HG02840 (cell line): ENCODE measurements at regions not wholly inside any gene's neighbourhood (a gene's known extent, or its start where the extent isn't known, plus 50 kb on each side); places are given as distances from the start of the nearest gene placed in this dataset.

Experiments used
- ATAC-seq: cut with Tn5 transposase; IDR thresholded peaks from one replicate; pipeline ENCODE4 v1.9.1; 2021; ENCODE audit warnings: mild to moderate bottlenecking, moderate library complexity, moderate number of reproducible peaks; ENCODE audit not compliant: unreplicated experiment, low FRiP score

GRCh38 chr6:14316651-14317386 lies 199.2 kb downstream of the CD83 start:
- ATAC-seq: no peak

- ATAC-seq: no peak
Measured at GRCh38 chr6:14317387-14317970, 199.9 kb downstream of the CD83 start.

DNA sequence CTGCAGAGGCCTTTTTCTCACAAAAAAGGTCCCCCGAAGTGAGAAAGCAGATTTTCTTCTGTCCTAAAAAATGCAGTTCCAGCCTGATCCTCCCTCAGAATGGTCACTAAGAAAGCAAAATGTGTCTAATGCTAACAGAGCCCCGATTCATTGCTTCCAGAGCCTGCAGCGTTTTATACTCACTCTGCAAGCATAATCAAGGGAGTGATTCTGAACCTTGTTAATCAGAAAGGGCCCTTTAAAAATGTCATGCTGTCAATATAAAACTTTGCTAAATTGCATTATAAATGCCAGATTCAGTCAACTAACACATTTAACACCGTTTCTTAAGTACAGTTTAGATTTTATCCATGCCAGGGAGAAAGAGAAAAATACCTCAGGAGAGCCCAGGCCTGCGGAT lies 202.8 kb downstream of the CD83 start:
- ATAC-seq: no peak

- ATAC-seq: no peak
Measured at GRCh38 chr6:14321992-14322772, 204.6 kb downstream of the CD83 start.

GRCh38 chr6:14322841-14323240 lies 205.3 kb downstream of the CD83 start:
- ATAC-seq: no peak

- no peak for ATAC-seq
Measured at GRCh38 chr6:14326774-14327173, 209.2 kb downstream of the CD83 start.

DNA sequence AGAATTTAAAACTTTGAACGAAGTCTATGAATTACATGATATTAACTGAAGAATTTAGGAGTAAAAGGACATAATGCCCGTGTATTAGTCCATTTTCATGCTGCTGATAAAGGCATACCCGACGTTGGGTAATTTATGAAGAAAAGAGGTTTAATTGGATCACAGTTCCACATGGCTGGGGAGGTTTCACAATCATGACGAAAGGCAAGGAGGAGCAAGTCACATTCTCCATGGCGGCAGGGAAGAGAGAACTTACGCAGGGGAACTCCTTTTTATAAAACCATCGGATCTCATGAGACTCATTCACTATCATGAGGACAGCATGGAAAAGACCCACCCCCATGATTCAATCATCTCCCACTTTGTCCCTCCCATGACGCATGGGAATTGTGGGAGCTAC lies 210.6 kb downstream of the CD83 start:
- ATAC-seq: no peak

GRCh38 chr6:14333556-14334305 lies 216.2 kb downstream of the CD83 start:
- ATAC-seq: no peak

GRCh38 chr6:14335071-14335470 lies 217.5 kb downstream of the CD83 start:
- ATAC-seq: no peak

DNA sequence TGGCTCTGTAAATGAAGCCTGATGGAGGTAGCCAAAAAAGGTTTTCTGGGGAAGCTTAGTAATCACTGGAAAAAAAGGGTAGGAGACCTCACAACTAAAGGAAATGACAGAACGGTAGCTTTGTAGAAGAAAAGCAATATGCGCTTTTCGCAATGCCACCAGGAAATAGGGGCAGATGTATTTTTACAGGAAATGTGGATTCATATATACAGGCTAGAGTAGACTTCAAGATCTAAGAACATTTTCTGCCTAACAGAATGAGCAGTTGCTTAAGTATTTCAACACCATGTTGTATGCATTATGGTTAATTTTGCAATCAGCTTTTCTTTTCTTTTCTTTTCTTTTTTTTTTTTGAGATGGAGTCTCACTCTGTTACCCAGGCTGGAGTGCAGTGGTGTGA lies 219.6 kb downstream of the CD83 start:
- ATAC-seq: no peak

DNA sequence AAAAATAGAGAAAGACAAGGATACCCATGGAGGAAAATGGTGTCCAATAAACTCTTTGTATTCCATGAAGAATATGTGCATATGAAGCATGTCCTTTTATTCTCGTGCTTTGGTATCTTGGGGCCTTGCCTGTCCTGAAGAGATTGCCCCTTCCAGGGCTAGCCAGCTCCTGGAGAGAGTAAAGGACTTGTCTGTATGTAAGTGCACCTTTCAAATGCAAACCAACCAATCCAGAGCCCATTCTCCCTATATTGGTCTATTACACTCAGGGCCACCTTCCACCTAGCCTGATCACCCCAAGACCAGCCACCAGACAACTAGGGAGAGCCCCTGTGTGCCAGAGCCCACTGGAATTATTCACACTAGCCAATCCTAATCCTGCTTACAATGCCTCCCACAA lies 221.6 kb downstream of the CD83 start:
- no peak for ATAC-seq

GRCh38 chr6:14339711-14340584 lies 222.4 kb downstream of the CD83 start:
- no peak for ATAC-seq

- no peak for ATAC-seq
Measured at GRCh38 chr6:14344486-14344885, 226.9 kb downstream of the CD83 start.

GRCh38 chr6:14348389-14348788 lies 230.8 kb downstream of the CD83 start:
- no peak for ATAC-seq

GRCh38 chr6:14349507-14349906 lies 231.9 kb downstream of the CD83 start:
- no peak for ATAC-seq

DNA sequence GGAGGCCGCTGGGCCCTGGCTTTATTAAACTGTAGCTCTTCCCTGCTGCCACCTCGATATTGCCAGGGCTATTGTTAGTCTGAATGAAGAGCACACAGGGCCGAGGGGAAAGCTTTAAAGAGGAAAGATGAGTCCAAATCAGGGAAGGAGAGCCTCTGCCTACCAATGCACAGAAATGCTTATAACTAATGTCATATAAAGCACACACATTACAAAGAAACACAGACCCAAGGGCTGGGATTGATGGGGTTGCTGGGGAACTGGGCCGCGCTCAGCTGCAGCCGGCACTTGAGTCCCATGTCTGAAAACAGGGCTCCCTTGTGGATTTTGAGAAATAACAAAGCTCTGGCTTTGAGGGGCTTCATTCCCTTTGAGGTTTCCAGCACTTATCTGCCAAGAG lies 232.6 kb downstream of the CD83 start:
- ATAC-seq: no peak

GRCh38 chr6:14353281-14353680 lies 235.7 kb downstream of the CD83 start:
- no peak for ATAC-seq

- no peak for ATAC-seq
Measured at GRCh38 chr6:14353798-14354197, 236.2 kb downstream of the CD83 start.

GRCh38 chr6:14354919-14355572 lies 237.5 kb downstream of the CD83 start:
- ATAC-seq: no peak
